ENCODE measurements at regions not wholly inside any gene's neighbourhood (a gene's known extent, or its start where the extent isn't known, plus 50 kb on each side); places are given as distances from the start of the nearest gene placed in this dataset.

DNA sequence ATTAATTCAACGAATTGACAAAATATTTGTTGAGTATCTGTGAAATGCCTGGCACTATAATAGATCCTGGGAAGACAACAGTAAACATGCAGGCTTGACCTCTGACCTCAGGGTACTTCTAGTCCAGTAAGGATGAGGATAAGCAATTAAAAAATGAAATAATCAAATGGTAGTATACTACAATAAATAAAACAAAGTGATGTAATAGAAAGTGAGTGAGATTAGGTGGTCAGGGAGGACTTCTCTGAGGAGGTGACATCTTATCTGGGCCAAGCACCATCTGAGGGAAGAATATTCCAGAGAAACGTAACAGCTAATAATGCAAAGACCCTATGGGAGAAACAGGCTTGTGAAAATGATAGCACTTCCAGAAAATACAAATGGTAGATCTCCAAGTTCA lies 50.1 kb upstream of the RHOBTB1 start:
- TF ChIP-seq, protein P1, sequence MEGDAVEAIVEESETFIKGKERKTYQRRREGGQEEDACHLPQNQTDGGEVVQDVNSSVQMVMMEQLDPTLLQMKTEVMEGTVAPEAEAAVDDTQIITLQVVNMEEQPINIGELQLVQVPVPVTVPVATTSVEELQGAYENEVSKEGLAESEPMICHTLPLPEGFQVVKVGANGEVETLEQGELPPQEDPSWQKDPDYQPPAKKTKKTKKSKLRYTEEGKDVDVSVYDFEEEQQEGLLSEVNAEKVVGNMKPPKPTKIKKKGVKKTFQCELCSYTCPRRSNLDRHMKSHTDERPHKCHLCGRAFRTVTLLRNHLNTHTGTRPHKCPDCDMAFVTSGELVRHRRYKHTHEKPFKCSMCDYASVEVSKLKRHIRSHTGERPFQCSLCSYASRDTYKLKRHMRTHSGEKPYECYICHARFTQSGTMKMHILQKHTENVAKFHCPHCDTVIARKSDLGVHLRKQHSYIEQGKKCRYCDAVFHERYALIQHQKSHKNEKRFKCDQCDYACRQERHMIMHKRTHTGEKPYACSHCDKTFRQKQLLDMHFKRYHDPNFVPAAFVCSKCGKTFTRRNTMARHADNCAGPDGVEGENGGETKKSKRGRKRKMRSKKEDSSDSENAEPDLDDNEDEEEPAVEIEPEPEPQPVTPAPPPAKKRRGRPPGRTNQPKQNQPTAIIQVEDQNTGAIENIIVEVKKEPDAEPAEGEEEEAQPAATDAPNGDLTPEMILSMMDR (optimal IDR thresholded peaks at IDR 0.05 in 1 of 3, IDR thresholded peaks at IDR 0.05 in 1 of 3, conservative IDR thresholded peaks at IDR 0.05 in 1 of 3; ENCODE audit: extremely low read depth in 1 of 3, insufficient read depth in 2 of 3, low read length in 3 of 3), result no peak
- no peak for TF ChIP-seq EZH2 (IDR thresholded peaks at IDR 0.05; ENCODE audit: low read length)

Data from keratinocyte (primary cell).